NCI-H510A (cell line): ENCODE measurements at regions not wholly inside any gene's neighbourhood (a gene's known extent, or its start where the extent isn't known, plus 50 kb on each side); places are given as distances from the start of the nearest gene placed in this dataset.
"Not testable (repeated sequence)": the region's sequence is repeated elsewhere in the genome, so short reads cannot be mapped to it uniquely, and the experiment has no call there.

Experiments
- DNase-seq: peaks from one replicate; lab custom pipeline; 2025; lab: John Stamatoyannopoulos, UW

- DNase-seq = no peak
Observed at GRCh38 chr2:48043746-48044145, 137.4 kb upstream of the FBXO11 start.

DNA sequence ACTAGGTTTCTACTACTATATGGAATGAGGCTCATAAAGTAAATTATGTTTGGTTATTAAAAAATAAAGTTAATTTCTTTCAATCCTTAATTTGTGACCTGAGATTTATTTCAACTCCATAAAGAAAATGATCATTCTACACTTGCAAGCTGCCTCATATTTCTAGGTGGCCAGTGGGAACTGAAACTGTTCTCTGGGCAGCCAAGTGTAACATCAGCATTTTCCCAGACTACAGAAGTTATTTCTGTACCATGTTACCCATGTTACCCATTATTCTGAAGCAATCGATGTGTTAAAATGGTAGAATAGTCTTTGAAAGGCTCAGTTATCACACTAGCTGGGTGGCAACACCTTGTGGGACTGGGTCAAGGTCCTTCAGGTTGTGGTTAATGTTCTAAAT is 139.3 kb upstream of the FBXO11 start:
- DNase-seq = no peak

DNA sequence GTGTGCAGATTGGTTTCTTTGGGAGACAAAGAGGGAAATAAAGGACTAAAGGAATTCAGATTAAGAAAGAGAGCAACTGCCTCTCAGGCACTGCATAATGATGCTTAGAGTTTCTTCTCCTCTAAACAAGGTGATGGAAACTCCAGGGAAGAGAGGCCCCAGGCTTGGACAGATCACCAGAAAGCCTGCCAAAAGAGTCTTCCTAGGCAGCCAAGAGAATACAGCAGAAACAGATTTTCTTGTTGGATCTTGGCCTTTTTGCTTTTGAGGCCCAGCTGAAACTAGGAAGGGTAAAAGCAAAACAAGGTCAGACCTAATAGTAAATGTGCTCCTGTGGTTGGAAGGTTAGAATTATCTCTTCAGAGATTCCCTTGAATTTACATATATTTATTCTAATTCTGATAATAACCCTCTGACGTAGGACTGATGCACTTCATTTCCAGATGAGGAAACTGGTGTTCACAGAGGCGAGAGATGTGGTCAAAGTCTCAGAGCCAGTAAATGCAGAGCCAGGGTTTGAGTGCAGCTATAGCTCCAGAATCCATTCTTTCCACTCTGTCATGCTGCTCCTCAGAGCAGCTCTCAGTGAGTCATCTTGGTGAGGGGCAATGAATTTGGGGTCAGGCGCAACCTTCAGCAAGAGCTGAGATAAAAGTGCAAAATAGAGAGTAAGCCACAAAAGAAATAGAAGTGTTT is 142.3 kb upstream of the FBXO11 start:
- DNase-seq = no peak

DNA sequence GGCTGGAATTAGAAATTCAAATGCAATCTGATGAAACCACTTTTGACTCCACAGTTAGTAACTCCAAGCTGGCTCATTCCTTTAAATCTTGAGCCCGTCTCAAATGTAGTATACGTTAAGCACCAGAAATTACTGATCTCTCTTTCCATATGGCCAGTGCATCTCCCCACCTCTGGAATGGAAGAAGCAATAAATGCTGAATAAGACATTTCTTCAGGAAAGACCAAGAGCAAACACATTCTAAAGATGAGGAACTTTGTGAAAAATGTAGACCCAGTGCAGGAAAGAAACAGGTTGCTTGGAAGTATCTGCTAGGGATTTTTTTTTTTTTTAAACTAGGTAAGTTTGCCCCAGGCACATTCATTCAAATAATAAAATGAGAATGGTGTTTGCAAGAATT is 143.1 kb upstream of the FBXO11 start:
- DNase-seq = no peak

GRCh38 chr2:48050711-48051110 is 144.4 kb upstream of the FBXO11 start:
- DNase-seq = no peak

GRCh38 chr2:48059975-48060374 is 153.7 kb upstream of the FBXO11 start:
- no peak for DNase-seq

DNA sequence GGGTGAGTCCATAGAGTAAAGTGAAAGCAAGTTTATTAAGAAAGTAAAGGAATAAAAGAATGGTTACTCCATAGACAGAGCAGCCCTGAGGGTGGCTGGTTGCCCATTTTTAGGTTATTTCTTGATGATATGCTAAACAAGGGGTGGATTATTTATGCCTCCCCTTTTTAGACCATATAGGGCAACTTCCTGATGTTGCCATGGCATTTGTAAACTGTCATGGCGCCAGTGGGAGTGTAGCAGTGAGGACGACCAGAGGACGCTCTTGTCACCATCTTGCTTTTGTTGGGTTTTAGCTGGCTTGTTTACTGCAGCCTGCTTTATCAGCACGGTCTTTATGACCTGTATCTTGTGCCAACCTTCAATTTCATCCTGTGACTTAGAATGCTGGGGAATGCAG is 155.4 kb upstream of the FBXO11 start:
- not testable (repeated sequence) for DNase-seq

- DNase-seq = no peak
Observed at GRCh38 chr2:48065096-48065495, 158.8 kb upstream of the FBXO11 start.

- DNase-seq = no peak
Observed at GRCh38 chr2:48066000-48066399, 159.7 kb upstream of the FBXO11 start.

DNA sequence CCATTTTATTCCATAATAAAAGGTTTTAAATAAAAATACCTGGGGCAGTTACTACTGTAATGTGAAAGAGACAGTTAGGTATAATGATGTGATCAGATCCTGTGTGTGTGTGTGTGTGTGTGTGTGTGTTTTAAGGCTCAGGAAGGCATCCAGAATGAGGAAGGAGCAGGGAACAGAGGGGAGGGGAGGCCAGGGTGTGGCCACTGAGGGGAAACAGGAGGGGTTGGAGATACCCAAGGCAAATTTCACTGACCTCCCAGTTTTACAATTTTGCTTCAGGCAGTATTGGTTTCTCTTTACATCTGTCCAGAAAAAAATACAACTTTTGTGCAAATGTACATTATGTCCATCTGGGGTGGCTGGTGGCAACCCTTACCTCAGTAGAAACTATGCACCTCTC is 163.5 kb upstream of the FBXO11 start:
- DNase-seq = no peak

GRCh38 chr2:48070415-48070814 is 164.1 kb upstream of the FBXO11 start:
- no peak for DNase-seq

GRCh38 chr2:48072583-48072982 is 166.3 kb upstream of the FBXO11 start:
- no peak for DNase-seq

- no peak for DNase-seq
Observed at GRCh38 chr2:48075631-48076030, 169.3 kb upstream of the FBXO11 start.

DNA sequence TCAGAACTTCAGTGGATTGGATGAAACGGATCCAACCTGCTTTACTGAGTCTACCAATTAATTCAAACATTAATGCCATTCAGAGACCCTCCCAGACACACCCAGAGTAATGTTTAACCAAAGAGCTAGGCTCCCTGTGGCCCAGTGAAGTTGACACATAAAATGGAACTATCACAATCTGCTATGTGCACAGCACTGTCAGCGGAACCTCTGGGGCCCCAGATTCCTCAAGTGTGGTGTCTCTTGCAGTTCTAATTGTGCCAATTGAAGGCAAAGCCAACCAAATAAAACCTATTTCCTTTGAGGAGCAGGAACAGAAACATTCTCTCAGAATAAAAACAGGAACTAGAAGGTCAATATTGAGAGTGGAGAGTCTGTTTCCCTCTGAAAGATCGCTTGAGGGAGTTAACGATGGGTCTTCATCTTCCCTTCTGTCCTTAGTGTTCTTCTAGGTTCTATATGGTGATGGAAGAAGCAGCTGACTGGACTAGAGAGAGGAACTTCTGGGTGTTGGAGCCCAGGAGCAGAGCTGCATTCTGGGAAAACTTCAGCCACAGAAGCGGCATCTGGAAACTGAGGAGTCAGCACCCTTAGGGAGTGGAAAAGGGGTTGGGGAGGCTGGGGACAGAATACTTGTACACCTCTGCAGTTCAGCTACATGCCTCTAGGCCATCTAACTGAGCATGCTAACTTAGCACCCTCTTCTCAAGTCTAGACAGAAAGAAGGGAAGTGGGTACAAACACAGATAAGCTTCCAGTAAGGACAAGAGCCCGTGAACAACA is 174.4 kb upstream of the FBXO11 start:
- no peak for DNase-seq

DNA sequence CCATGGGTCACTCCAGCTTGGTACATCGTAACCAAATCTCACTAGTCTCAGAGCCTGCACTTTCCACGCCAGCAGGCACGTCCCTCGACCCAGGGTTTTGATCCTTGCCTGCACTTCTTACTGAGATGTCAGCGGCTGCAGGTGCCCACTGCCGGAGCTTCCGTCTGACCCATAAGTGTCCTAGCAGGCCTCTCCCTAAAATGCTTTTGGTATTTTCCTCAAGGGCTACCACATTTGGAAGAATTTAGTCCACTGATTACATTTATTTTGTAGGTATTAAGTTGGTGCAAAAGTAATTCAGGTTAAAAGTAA is 175.0 kb upstream of the FBXO11 start:
- no peak for DNase-seq

- DNase-seq = no peak
Observed at GRCh38 chr2:48085888-48086287, 179.6 kb upstream of the FBXO11 start.

DNA sequence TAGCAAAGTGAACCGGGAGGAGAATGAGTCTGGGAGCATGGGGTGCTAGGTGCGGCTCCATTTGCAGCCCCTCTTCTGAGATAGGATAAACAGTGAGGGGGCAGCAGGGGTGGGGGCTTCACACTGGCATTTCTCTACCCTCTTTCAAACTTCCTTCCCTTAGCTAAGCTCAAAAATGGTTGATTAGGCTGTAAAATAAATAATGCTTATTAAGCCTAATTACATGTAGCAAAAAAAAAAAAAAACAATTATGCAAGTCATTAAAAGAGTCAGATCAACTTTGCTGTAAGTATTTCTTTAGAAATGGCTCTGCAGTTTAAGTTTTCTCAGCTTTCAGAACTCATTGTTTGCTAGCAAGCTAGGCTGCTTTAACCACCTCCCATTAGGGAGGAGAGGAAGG is 182.7 kb upstream of the FBXO11 start:
- no peak for DNase-seq

- DNase-seq = no peak
Observed at GRCh38 chr2:48089644-48090043, 183.3 kb upstream of the FBXO11 start.

DNA sequence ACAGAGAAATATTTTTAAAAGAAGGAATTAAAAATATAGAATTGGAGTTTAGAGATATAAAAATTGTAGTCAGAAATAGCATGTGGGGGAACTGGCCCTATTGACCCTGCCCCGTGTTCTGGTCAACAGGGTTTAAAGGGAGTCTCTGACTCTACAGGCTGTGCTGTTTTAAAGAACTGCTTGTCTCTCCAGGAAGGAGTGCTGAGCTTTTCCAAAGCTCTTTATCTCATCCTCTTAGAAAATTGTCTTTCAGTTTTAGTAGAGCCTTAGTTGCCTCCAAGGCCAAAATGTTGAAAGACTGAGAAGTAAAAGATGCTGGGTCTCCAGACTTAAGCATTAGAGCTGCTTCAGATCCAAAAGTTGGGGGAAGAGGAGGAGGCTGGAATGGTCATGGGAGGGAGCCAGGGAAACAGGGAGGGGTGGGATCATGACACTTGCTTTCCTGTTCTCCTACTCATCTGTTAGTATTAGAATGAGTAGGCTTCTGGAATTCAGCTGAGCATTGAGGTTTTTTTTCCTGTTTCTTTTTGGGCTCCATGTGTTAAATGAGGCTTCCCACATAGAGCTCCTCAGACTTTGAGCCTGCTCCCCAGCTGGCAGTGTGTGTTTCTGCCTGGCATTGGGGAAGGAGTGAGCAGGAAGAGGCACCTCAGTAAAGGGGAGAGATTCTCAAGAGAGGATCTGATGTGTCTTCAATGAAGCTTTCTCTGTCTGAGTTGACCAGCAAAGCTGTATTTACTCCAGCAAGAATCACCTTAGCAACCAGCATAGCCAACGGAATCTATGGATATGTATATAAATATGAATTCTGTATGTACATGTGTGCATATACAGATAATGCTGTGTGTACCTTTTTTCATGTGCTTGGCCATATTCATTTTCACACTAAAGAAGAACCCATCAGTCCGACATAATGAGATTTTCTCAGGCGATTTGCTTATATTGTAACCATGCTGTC is 186.8 kb upstream of the FBXO11 start:
- no peak for DNase-seq

DNA sequence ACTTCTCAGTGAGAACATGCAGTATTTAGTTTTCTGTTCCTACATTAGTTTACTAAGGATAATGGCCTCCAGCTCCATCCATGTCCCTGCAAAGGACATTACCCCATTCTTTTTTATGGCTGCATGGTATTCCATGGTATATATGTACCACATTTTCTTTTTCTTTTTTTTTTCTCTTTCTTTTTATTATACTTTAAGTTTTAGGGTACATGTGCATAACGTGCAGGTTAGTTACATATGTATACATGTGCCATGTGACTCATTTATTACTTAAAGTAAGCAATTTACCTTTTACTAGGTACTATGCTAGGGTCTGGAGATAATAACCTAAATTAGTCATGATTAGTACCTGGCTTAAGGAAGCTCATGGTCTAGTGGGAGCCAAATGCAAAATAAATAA is 190.5 kb upstream of the FBXO11 start:
- not testable (repeated sequence) for DNase-seq

DNA sequence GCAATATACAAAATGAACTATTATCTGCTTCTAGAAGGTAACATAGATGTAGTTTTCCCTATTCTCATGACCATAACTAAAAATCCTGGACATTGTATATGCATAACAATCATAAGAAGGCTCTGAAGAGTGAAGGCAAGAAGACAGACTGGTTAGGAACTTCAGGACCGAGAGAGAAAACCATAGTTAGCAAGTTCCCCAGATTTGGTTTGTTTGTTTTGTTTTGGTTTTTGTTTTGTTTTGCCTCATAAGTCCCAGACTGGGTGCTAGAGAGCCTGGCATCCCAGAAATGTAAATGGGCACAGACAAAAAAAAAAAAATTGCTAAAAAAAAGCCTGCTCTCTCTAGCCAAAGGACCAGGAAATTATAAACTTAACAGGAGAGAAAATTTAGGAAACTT is 192.2 kb upstream of the FBXO11 start:
- DNase-seq = no peak

- no peak for DNase-seq
Observed at GRCh38 chr2:48104418-48104817, 198.1 kb upstream of the FBXO11 start.

GRCh38 chr2:48105848-48106247 is 199.6 kb upstream of the FBXO11 start:
- DNase-seq = no peak
